Testis (tissue), 2 donors: ENCODE measurements at regions not wholly inside any gene's neighbourhood (a gene's known extent, or its start where the extent isn't known, plus 50 kb on each side); places are given as distances from the start of the nearest gene placed in this dataset.

Experiments
- POLR2A ChIP-seq: fragments of 450-650 bp; IDR thresholded peaks from one replicate; pipeline ENCODE4 v1.6.1; 2017; ENCODE audit warnings: antibody characterized with exemption, mild to moderate bottlenecking, moderate library complexity
- TF ChIP-seq, protein P1 (sequence below), 3 experiments: fragments of 450-650 bp in 2 of 3; fragments of 200-600 bp in 1 of 3; sonication (generic) in 1 of 3; IDR thresholded peaks; one replicate each; pipeline ENCODE4 v1.5.1; 2016 to 2019; ENCODE audit warnings: antibody characterized with exemption in 3 of 3, mild to moderate bottlenecking in 2 of 3, moderate library complexity in 1 of 3

DNA sequence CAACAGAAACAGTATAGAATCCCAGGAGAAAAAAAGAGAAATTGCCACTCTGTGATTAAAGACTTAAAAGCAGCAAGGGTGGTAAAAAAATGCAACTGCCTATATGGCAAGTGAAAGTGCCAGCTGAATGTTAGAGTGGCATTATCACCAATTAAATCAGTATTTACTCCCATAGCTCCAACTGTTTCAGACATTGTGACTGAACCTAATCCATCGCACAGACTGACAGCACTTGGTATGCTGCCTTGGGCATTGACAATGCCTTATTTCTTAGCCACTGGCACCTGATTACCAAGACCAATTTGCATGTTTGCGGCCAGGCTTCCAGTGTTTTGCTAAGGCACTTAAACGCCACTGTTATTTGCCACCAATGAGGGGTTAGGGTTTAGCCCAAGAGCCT, 201.9 kb upstream of the NECTIN3 start:
- TF ChIP-seq, protein P1, sequence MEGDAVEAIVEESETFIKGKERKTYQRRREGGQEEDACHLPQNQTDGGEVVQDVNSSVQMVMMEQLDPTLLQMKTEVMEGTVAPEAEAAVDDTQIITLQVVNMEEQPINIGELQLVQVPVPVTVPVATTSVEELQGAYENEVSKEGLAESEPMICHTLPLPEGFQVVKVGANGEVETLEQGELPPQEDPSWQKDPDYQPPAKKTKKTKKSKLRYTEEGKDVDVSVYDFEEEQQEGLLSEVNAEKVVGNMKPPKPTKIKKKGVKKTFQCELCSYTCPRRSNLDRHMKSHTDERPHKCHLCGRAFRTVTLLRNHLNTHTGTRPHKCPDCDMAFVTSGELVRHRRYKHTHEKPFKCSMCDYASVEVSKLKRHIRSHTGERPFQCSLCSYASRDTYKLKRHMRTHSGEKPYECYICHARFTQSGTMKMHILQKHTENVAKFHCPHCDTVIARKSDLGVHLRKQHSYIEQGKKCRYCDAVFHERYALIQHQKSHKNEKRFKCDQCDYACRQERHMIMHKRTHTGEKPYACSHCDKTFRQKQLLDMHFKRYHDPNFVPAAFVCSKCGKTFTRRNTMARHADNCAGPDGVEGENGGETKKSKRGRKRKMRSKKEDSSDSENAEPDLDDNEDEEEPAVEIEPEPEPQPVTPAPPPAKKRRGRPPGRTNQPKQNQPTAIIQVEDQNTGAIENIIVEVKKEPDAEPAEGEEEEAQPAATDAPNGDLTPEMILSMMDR (IDR thresholded peaks at IDR 0.05): no peak
- TF ChIP-seq POLR2A: no peak
